Stimulated activated CD8-positive, alpha-beta memory T cell treated with anti-CD3 and anti-CD28 coated beads, Interleukin-15, amount 100 ng/mL, for 24 hours (primary cell): ENCODE measurements at regions not wholly inside any gene's neighbourhood (a gene's known extent, or its start where the extent isn't known, plus 50 kb on each side); places are given as distances from the start of the nearest gene placed in this dataset.
"Not testable (repeated sequence)": the region's sequence is repeated elsewhere in the genome, so short reads cannot be mapped to it uniquely, and the experiment has no call there.

Experiments
- DNase-seq: peaks from one replicate; pipeline ENCODE4 v3.0.0-alpha.2; 2020; ENCODE audit warnings: low read depth

DNA sequence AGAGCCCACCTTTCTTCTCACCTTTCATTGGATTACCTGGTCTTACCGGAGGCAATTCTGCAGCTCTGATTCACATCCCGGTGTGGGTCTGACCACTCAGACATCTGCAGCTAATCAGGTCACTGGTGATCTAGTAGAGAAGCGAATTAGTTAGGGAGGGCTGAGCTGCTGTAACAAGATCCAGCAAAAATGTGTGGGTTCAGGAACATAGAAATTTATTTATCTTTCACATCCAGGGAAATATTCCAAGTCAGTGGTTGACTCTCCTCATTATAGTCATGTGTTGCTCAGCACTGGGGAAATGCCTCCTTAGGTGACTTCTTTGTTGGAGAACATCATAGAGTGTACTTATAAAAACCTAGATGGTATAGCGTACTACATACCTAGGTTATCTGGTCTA is 218.7 kb upstream of the PELI2 start:
- DNase-seq: no peak

DNA sequence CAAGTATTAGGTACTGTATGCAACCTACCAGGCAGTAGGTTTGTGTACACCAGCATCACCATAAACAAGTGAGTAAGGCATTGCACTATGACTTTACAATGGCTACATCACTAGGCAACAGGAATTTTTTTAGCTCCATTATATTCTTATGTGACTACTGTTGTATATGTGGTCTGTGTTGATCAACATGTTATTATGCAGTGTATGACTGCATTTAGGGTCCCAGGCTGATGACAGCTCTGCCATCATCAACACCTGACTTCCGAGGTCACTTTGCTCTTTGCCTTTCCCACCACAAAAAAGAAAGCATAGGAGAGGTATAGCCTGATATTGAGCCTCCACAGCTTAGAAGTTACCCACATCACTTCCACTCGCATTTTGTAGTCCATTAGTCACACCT is 217.5 kb upstream of the PELI2 start:
- no peak for DNase-seq

DNA sequence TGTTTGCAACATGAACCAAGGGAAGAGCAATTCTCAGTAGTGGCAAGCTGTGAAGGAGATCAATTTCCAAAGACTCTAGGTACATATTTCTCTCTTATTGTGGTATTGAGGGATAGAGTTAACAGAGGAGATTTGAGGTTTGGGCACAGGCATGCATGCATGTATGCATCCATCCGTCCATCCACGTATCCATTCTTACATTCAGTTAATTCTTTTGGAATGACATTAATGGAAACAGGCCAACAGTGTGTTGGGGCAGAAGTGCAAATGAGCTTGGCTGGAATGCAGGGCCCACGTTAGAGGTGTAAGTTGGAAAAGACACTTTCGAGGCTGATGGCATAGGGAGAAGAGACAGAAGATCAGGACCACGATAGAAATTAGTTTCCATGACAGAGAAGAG is 216.9 kb upstream of the PELI2 start:
- DNase-seq: no peak

DNA sequence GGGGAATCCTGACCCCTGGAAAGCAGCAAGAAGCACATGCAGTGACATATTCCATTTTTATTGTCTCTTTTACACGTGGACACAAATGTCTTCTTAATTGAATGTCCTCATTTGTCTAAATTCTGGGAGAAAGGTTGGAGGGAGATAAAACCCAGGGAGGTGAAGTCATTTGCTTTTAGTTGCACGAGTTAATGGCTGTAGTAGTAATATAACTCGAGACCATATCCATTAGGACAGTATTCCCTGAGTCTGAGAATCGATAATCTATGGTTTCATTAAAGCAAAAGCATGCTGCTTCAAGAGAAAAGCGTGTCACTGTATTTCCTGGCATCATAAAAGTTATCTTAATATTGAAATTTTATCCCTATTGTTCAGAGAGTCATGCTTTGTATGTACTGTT is 216.0 kb upstream of the PELI2 start:
- DNase-seq: no peak

DNA sequence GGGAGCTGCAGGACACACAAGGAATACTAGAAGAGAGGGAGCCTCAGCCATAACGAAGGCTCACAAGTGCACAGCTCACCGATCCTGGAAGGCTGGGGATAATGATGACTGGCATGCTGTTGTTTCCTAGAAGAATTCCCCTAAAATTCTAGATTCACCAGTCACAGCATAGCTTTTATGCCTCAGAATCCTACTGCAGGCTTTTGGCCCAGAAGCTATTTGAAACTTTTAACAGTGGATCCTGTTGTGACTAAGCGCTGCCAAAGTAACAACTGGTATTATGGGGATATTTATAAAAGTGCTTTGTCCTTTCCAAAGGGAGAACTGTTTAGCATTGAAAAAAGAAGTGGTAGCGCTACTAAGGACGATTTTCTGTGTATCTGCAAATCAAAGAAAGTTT is 214.1 kb upstream of the PELI2 start:
- no peak for DNase-seq

- DNase-seq: no peak
Observed at GRCh38 chr14:55908106-55908505, 210.1 kb upstream of the PELI2 start.

GRCh38 chr14:55909879-55910278 is 208.3 kb upstream of the PELI2 start:
- DNase-seq: no peak

DNA sequence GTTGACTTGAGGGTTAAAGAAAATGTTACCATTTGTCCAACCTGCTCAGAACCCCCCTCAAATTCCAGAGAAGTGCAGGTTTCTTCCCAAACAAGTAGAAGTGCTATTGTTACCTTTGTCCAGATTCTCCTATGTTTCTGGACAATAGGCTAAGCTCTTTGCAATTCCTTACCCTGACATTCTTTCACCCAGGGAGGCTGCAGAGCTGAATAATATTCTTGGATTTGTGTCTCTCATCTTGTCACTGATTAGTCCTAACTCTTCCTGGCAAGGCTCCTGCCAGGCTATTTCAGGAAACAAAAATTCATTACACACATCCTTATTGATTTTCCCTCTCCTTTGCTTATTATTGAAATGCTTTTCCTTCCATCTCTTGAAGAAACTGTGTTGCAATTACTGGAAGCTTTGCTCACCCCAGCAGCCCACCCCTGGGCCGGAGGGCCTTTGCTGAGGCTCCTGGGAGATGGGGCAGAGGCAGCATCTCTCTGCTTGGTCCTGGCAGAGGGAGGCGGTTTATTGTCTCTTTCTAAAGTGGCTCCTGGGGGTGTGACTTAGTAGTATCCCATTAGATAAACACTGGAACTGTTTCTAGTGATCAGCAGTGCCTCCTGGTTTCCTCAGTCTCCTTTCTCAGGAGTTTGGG is 207.5 kb upstream of the PELI2 start:
- no peak for DNase-seq

- no peak for DNase-seq
Observed at GRCh38 chr14:55911776-55912175, 206.4 kb upstream of the PELI2 start.

DNA sequence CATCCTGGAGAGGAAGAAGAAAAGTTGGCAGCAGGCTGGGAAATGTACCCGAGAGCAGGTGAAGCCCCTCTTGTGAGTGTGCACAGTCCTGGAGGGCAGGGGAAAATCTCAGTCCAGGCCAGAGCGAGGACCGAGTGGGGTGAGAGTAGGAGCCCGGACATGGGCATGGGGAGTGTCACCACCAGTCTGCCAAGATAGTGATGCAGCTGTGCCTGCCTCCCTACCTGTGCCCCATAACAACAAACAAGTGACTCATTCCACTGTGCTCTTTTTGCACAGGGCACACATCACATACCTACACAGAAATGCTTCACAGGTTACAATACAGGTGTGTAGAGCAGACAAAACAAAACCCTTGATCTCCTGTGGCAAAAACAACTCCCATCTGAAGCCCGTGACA is 205.9 kb upstream of the PELI2 start:
- no peak for DNase-seq

DNA sequence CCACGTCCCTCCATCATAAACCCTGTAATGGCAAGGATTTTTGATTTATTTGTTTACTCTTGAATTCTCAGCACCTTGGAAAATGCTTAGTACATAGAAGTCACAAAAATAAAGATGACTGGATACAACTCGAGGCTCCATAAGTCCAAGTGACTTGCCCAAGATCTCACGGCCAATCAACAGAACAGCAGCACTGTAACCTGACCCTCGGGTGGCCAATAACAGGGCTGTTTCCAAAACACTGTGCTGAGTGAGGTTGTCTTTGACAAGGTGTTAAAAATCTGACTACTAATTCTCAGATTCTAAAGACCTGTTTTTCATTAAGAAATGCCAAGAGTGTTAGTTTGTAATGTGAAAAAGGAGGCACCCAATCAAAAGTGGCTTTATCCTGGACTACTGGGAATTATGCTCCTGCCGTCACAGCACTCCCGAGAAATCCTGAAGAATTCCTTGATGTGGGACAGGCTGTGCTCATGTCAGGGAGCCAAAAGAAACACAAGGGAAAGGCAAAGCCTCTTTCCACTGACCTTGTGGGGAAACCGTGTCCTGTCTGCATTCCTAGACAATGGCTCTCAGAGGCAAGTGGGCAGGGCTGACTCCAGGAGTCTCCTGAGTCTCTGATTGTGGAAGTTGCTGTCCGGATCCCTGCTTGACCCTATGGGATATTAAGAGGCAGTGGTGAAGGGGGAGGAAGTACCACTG is 204.7 kb upstream of the PELI2 start:
- DNase-seq: no peak

DNA sequence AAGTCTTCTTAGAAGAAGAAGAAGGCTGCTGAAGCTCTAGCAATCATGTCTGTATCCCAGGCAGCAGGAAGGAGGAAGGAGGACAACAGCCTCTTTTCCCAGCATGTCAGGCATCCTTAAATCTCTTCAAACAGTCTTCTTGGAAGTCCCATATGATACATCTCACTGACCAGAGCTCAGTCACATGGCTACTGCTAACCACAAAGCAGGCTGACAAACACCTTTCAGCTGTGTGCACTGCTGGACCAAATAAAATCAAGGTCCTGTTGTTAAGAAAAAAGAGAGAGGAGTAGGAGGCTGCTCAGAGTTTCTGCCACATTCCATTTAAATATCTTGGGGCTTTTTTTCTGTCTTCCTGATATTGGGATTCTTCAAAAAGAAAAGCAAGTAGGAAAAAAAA is 203.4 kb upstream of the PELI2 start:
- no peak for DNase-seq

- DNase-seq: no peak
Observed at GRCh38 chr14:55915456-55915855, 202.8 kb upstream of the PELI2 start.

DNA sequence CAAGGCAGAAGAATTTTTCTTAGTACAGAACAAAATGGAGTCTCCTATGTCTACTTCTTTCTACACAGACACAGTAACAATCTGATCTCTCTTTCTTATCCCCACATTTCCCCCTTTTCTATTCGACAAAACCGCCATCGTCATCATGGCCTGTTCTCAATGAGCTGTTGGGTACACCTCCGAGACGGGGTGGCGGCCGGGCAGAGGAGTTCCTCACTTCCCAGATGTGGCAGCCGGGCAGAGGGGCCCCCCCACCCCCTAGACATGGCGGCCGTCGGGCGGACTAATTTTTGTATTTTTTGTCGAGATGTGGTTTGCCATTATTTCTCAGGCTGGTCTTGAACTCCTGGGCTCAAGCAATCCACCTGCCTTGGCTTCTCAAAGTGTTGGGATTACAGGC is 198.4 kb upstream of the PELI2 start:
- not testable (repeated sequence) for DNase-seq

DNA sequence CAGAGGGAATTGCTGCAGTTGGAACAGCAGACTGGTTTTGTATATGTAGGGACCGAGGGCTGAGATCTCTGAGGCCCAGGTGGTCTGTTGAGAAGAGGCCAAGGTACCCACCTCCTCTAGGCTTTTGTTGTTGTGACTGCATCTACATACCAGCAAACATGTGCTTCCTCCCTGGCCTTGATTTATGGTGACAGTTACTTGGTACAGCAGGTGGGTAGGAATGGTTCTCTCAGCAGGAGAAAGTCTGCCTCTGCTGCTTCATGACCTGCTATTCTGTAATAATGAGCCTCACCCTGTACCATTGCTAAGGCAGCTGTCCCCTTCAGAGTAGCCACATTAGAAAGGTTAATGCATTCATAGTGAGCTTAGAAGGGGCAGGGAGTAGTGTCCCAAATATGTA is 196.7 kb upstream of the PELI2 start:
- DNase-seq: no peak

GRCh38 chr14:55926007-55926406 is 192.2 kb upstream of the PELI2 start:
- DNase-seq: no peak

DNA sequence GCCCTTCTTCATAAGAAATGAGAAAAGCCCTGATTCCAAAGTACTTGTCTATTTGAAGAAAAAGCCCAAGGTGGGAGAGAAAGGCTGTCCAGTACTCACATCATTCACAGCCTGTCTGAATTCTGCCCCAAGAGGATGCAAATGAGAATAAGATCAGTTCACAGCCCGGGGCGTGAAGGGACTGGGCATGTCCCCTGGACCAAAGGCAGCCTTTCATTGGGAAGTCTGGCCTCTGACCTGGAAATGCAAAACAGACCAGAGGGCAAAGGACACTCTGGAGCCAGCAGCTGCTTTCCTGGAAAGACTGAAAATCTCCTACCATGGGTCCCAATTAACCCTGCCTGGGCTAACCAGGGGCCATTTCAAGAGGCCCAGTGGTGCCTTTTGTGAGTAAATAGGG is 191.2 kb upstream of the PELI2 start:
- no peak for DNase-seq

GRCh38 chr14:55928276-55928675 is 189.9 kb upstream of the PELI2 start:
- no peak for DNase-seq

GRCh38 chr14:55929136-55929535 is 189.1 kb upstream of the PELI2 start:
- no peak for DNase-seq

DNA sequence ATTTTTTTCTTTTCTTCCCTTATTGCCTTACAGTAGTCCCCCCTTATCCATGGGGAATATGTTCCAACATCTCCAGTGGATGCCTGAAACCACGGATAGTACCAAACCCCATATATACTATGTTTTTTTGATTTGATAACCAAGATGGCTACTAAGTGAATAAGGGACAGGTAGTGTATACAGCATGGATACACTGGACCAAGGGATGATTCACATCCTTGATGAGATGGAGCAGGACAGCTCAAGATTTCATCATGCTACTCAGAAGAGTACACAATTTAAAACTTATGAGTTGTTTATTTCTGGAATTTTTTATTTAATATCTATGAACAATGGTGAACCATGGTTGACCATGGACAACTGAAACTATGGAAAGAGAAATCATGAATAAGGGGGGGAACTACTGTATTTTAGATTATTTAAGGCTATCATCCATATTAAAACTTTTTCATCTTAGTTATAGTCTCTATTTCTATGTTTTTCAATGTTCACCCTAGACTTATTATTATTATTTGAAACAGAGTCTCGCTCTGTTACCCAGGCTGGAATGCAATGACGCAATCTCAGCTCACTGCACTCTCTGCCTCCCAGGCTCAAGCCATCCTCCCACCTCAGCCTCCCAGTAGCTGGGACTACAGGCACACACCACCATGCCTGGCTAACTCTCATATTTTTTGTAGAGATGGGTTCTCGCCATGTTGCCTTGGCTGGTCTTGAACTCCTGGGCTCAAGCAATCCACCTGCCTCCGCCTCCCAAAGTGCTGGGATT is 188.0 kb upstream of the PELI2 start:
- DNase-seq: no peak

GRCh38 chr14:55936691-55937090 is 181.5 kb upstream of the PELI2 start:
- DNase-seq: no peak

DNA sequence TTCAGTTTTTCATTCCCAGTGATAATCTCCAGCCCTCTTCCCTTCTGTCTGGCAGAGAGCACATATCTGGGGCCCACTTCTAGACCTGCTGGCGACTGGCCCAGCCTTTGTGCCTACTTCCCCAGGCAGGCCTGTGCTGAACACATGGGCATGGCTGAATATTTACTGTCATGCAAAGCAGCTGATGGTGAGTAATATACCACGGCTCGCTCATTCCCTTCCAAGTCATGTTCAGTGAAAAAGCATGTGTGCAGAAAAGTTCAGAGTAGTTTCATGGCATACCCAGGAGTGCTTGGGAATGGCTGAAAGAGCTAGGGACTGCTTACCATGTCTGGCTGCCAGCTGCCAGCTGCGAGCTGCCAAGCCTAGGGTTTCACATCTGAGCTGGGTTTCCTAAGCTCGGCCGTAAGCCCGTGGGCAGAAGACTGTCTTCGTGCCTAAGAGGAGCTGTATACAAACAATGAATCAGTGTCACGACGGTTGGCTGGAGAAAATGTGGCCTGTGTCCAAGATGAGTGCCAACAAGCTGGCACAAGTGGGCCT is 179.9 kb upstream of the PELI2 start:
- DNase-seq: no peak

DNA sequence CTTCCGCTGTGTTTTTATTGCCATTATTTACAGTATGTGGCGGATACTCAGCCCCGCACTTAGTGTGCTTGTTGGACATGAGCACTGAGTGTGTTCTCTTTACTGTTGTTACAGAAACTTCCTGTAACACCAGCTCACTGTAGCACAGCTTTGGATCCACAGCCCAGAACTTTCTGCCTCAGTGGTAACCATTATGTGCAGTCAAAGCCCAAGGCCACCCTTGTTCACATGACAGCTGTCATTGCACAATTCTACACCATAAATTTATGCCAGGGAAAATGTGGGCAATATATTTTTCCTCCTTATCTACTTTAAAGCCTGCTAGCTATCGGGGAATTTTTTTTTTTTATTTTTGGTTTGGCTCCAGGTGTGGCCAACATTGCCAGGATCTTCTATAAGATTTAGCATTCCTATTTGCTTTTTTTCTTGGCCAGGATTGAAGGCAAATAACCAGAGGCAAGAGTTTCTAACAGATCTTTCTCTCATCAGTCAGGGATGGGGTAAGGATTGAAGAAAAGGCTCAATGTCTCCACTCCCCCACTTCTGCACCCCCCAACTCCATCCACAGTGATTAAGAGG is 176.0 kb upstream of the PELI2 start:
- DNase-seq: no peak
